ENCODE measurements at regions not wholly inside any gene's neighbourhood (a gene's known extent, or its start where the extent isn't known, plus 50 kb on each side); places are given as distances from the start of the nearest gene placed in this dataset.

DNA sequence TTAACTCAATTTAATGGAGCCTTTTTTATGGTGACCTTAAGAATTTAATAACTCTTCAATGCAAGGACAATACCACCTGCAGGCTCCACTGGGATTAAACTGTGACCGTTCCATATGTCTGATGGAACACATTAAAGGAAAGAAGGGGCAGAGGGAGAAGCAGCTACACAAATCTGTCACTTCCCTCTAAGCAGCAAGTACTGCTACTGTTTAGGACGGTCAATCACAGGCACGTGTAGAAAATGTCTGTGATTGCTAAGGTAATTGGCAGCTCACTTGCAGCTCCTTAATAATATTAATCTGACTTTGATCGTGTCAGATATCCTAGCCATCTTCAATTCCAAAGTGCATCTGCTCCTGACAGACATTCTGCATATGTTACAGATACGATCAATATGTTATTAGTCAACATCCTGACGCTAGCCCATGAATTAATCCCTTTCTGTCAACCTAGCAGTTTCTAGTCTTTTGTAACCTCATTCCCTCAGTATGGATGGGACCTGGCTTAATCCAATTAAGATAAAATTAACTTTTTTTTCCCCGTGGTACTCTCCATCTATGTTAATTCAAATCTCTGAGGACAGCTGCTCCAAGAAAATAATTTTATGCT is 1012.4 kb downstream of the AMY1C start:
- no peak overlapping the region for H3K4me3 ChIP-seq (ENCODE audit: low read depth, low read length)
- no peak for DNase-seq (ENCODE audit: low read depth)
- TF ChIP-seq, protein P1, sequence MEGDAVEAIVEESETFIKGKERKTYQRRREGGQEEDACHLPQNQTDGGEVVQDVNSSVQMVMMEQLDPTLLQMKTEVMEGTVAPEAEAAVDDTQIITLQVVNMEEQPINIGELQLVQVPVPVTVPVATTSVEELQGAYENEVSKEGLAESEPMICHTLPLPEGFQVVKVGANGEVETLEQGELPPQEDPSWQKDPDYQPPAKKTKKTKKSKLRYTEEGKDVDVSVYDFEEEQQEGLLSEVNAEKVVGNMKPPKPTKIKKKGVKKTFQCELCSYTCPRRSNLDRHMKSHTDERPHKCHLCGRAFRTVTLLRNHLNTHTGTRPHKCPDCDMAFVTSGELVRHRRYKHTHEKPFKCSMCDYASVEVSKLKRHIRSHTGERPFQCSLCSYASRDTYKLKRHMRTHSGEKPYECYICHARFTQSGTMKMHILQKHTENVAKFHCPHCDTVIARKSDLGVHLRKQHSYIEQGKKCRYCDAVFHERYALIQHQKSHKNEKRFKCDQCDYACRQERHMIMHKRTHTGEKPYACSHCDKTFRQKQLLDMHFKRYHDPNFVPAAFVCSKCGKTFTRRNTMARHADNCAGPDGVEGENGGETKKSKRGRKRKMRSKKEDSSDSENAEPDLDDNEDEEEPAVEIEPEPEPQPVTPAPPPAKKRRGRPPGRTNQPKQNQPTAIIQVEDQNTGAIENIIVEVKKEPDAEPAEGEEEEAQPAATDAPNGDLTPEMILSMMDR (IDR thresholded peaks at IDR 0.05; ENCODE audit: insufficient read depth, low read length): no peak

DNA sequence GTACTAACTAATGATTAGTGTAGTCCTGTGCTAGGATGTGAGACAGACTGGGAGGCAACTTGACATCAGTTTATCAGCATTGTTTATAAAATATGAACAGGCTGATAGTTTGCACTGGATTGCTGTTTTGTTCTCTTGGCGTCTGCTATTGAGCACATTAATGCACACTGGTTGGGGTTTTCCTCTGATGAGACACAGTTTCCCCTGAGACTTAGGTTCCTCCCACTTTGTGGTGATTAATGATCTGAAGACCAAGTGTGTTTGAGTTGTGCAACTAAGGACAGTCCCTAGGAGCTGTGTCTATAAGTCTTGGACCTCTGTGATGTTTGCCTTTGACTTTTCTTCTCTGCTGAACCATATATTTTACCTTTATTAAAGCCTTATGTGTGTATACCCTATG is 1015.4 kb downstream of the AMY1C start:
- TF ChIP-seq, protein P1 (IDR thresholded peaks at IDR 0.05; ENCODE audit: insufficient read depth, low read length): no peak
- H3K4me3 ChIP-seq (ENCODE audit: low read depth, low read length): no peak overlapping the region
- no peak for DNase-seq (ENCODE audit: low read depth)

DNA sequence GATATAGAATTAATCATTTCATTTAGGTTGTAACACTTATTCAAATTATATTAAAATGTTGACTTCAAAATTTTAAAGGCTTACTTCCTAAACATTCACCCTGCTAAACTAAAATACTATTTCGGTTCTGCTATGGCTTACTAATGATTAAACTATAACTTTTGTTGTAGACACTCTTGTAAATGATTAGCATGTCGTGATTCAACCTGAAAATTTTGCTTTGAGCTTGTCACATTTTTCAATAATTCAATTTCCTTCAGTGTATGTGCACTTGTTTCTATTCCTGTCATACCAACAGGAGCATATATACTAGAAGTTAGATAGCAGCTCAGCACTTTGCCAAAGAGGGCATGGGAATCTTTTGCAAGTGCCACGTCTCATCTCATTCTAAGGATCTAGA is 1018.8 kb downstream of the AMY1C start:
- DNase-seq (ENCODE audit: low read depth): no peak
- no peak overlapping the region for H3K4me3 ChIP-seq (ENCODE audit: low read depth, low read length)
- TF ChIP-seq, protein P1 (IDR thresholded peaks at IDR 0.05; ENCODE audit: insufficient read depth, low read length): no peak

DNA sequence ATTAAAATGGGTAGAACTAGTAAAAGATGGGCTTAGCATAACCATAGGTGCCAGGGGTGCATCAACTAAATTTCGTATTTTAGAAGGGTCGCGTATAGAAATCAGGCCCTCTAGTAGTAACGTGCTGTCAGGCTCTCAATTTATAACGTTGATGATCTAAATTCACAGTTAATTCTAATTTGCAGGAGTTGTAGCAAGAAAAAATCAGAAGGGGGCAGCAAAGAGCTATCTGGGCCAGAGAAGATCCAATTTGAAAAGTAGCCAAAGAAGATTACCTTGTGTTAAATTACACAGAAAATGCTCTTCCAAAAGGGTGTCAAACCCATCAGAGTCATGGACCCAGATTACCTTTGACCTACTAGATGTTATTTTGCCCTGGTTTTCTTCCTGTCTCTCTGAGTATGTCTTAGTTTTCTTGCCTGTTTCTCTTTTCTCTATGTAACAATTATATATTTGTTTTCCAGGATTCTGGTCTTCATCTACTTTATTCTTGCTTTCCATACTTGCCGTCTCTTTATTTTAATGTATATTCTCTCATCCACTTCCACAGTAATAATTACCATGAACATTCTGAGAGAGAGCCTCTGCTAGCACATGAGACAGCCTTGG is 1030.9 kb downstream of the AMY1C start:
- TF ChIP-seq, protein P1 (IDR thresholded peaks at IDR 0.05; ENCODE audit: insufficient read depth, low read length): peak; percentile 57
- H3K4me3 ChIP-seq (ENCODE audit: low read depth, low read length): no peak overlapping the region
- DNase-seq (ENCODE audit: low read depth): peak; percentile 10

DNA sequence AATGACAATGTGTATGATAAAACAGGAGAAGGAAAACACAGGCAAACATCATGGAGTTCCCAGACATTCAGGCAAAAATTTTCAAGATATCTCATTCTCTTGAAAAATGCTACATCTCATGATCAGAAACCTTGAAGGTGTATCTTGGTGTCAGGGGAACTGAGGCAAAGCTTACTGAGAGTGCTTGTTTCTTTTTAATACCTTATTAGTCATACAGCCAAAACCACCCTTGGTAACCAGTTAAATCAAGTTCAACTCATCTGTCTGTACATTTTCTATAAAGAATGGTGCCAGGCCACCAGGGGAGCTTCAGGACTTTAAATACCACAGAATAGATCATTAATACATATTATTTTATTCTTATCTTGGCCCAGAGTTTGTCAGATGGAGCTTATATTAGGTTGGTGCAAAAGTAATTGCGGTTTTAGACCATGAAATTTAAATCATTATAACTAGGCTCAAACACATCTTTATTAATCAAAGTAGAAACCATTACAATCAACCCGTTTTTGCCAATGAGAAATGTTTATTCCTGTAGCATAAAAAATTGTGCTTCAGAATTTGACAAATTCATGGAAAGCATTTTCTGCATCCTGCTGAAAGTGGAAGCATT is 1036.0 kb downstream of the AMY1C start:
- no peak for DNase-seq (ENCODE audit: low read depth)
- H3K4me3 ChIP-seq (ENCODE audit: low read depth, low read length): no peak overlapping the region
- TF ChIP-seq, protein P1 (IDR thresholded peaks at IDR 0.05; ENCODE audit: insufficient read depth, low read length): no peak

DNA sequence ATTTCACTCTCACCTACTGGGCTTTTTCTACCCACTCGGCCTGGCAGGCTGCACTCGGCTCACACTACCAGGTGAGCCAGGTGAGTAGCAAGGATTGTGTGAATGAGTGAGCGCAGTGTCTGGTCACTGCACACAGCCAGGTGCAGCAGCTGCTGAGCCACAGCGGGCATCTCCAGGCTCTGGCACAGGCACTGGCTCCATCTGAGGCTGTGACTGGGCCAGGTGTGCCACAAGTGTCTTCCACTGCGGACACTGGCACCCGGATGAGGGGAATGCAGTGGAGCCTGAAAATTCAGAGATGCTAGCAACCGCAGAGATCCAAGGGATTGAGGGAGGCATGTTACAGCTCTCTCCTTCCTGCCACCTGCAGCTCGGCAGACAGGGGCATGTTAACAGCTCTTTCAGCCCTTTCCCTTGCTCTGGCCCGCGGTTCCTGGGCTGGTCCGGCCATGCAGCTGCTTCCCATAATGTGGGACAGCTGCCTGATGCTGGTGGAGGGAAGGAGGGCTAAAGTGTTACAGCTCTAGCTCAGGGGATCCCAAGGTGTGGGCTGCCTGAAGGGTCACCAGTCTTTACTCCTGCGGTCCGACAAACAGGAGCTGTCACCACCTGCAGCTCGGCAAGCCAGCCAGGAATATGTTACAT is 1038.3 kb downstream of the AMY1C start:
- TF ChIP-seq, protein P1 (IDR thresholded peaks at IDR 0.05; ENCODE audit: insufficient read depth, low read length): no peak
- no peak for DNase-seq (ENCODE audit: low read depth)
- no peak overlapping the region for H3K4me3 ChIP-seq (ENCODE audit: low read depth, low read length)

Measured in fibroblast of the aortic adventitia (primary cell).